A204.1 (cell line): ENCODE measurements at regions not wholly inside any gene's neighbourhood (a gene's known extent, or its start where the extent isn't known, plus 50 kb on each side); places are given as distances from the start of the nearest gene placed in this dataset.

ENCODE experiments used
- FAIRE-seq: peaks from 2 replicates; lab custom pipeline; 2012; peaks lifted over from hg19 to GRCh38; lab: Jason Lieb, UNC

DNA sequence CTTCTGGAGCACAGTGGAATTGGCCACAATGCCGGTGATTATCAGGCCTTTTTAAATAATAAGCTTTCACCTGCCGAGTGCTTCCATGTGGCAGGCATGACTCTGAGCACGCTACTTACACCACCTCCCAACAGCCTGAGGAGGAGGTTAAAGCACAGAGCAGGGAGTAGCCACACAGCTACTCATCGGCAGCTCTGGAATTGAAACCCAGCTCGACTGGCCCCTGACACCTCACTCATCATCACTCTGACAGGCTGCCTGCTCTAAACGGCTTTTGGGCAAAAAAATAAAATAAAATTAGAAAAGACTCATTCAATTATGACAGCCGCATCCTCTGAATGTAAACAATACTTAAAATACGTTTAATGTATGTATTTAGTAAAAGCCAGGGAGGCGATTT, 326.4 kb upstream of the NOCT start:
- no peak for FAIRE-seq

DNA sequence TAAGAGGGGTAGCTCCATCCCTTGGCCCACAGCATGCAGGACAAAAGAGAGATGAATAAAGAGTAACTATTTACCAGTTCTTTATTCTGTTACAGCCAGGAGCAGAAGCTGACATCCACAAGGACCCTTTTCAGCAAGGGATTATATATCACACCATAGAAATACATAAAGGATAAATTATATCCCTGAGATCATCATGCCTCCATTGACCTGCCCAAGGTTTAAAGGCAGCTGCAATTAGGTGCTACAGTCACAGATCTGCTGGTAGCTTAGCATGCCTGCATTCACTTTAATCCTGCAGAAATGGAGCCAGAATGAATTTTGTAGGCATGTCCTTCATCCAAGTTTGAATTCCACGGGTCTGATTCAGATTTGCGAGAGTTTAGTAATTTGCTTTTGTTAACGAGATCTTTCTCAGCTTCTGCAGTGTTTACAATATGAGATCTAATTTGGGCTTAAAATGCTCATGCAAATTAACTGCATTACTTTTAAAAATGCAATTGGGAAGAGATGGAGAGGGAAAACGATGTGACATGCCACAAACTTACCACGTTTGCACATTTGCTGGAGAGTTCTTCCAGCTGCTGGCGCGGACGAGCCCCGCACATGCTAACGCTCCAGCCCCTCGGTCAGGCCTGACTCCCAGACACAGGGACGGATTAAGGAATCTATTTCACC, 327.0 kb upstream of the NOCT start:
- no peak for FAIRE-seq

DNA sequence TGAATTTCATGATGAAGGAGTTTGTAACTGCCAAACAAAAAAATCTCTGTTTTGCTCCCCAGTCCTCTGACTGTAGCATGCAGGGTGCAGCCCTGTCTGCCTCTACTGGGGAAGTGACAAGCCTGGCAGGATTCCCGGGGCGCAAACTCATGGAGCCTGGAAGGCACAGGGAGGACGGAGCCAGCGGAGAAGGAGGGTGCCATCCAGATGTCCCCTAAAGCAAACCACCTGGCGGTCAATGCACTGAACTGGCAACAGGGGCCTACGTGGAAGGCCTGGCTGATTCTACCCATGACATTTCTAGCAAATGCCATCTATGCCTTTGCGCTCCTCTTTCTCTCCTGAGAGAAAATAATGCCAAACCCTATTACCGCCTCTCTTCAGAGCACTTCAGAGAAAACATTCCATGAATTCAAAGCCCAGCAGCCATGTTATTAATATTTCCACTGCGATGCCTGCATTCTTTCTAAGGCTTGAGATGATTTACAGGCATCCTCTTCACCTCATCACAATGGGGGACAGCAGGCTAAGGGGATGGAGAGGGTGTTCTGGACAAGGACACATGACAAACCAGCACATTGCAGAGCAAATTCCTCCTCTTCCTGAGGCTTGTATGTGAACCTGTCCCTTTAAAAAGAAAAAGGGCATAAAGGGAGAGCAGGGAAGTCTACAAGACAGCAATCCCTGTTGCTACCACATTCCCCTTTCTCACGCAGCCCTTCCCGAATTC, 329.3 kb upstream of the NOCT start:
- no peak for FAIRE-seq

DNA sequence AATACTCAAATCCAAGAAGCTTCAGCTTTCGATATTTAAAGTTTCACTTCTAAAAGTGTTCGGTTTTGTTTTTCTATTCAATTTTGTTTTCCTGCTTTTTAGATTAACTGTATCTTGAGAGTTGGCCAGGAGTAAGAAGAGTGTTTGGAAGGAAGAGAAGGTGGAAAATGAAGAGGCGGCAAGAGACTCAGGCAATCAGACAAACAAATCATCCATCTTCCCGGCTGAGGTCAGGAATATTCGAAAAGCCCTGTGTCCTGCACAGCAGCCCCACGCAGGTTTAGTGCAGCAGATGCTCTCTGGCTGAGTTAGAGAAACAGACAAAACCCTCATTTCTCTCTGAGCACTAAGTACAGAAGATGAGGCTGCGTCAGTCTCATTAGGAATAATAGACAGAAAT, 330.3 kb upstream of the NOCT start:
- no peak for FAIRE-seq

DNA sequence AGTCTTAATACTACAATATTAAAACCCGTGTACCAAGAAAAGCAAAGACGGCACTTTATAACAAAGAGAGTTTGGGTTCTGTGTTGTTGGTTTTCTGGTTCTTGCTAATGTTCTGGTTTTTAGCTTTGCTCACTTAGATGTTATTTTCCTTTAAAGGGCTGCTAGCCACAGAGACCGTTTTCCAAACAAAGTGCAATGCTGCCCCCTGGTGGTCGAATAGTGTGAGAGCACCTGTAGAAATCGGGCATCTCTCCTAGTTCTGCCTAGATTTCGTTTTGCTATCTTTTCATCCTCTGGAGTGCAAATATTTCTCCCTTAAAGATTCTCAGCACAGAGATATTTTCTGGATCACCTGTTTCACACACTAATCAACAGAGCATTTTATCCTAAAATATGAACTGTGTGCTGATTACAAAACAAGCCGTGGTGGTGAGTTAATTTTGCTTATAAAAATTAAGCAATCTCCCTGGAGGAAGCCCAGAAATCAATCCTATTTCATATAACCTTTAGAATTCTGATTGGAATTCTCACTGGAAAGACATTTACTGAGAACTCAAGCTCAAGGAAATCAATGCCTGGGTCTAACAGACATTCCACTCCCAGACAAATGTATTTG, 334.5 kb upstream of the NOCT start:
- FAIRE-seq: peak; percentile 89

DNA sequence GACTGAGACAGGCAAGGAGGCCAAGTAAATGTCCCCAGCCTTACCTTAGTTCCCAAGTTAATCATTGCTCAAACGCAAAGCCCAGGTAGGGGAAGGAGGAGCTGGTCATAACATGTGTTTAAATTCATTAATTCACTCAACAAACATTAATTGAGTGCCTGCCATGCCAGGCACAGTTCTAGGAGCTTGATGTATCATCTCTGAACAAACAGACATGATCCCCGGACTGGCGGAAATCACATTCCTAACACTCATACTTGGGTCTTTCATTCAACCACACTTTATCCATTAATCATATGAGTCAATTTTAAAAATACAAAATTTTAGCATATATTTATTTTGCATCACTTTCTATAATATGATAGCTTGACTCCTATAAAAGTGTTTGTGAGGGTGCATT, 335.3 kb upstream of the NOCT start:
- FAIRE-seq: no peak

DNA sequence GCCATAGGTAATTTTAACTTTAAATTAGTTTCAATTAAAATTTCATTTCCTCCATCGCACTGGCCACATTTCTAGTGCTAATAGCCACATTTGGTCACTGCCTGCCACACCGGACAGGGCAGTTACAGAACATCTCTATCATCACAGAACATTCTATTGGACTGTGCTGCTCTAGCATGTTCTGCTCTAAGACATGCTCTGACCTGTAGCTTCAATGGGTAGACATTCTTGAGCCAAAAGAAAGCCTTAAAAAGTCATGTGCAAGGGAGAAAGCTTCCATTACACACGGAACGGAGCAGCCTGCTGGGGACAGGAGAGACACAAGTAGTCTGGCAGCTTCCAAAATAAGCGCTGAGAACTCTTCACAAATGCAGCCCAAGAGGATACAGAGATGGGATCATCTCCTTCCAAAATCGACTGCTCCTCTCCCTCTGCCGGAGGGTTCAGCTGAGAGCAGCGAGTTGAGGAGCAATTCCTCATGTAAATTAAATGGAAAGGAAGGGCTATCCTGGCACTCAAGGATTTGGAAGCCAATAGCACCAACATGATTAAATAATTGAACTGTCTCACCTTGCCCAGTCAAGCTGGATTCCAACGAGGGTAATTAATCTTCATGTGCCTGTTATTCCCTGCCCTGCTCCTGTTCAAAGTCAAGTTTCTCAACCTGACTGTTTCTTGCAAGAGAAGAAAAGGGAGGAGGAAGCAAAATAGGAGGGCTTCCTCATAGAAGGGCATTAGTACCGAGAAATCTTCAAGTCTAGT, 336.4 kb upstream of the NOCT start:
- no peak for FAIRE-seq

DNA sequence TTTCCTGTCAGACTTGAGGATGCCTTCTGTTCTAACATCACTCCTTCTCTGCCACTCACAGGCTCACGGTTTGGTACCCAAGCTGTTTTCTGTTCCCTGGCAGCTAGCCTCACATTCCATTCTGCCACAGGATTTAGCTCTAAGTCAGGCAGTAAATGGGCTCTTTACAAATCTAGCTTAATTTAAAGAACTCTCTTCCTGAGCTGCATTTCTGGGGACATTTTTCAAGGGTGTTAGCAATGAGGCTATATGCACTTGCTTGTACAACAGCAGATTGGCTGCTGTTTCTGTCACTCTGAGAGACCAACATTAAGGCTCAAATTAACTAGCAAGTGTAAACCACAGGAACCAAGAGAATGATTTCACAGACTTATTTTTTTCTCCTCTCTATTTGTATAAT, 337.8 kb upstream of the NOCT start:
- no peak for FAIRE-seq

DNA sequence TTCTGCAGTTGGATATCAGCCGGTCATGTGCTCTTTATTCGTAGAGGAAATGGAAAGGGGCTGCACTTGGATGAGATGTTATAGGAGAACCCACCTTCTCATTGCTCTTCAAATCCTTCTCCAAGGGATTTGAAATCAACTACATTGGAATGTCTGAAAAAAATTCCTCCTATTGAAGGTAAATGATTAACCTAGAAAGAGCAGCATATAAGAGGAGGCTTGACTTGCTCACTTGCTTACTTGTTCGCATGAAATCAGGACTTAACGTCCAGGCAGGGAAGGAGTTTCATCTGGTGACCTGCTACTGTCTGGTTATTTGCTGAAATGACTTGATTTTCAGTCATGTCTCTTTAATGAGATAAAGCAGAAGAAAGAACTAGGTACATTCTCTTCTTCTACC, 338.4 kb upstream of the NOCT start:
- FAIRE-seq: no peak

DNA sequence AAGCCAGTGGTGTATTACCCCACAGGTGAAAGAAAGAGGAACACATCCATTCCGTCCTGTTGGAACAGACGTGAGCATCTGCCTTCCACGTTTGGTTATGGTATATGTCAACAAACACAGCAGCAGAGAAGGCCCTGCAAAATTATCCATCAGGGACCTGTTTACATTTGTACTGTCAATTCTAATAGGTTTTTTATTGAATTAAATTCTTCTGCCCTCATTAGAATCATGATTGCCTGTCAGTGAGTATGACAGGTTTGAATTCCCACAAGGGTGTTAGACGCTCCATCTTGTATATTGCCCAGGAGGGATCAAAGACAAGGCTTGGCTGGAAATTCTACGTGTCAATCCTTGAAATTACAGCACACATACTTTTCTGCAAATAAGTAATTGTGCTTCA, 339.9 kb upstream of the NOCT start:
- no peak for FAIRE-seq

DNA sequence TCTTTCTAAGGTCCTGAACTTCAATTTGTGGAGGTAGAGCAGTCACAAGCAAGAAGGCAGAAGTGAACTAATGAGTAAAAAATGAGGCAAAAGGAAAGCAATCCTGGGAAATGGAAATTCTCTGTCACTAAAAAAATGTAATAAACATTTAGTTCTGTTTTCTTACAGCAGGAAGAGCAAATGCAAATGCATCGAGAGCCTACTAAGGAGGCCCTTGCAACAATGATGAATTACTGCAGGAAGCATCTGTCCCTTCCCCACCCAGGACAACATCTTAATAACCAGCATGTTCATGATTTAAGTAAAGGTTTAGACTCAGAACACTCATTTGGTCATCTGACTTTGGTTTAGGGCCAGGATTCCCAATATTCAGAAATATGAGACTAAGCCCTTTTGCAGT, 341.4 kb upstream of the NOCT start:
- FAIRE-seq: no peak

DNA sequence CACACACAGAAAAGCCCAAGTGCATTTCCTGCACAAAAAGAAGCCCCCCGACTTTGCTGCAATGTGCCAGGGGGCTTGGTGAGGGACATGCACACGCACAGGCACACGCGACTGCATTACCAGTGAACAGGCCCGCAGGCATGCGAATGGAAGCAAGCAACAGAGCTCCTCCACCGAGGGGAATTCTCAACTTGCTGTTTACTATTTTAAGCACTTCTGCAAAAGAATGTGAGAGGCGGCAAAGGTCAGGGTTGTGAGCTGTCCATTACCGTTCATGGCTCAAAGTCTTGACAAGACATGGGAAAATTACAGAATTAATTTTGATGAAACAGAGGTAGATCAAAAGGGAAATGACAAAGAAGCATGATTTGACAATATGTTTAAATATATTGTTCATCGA, 342.5 kb upstream of the NOCT start:
- no peak for FAIRE-seq

DNA sequence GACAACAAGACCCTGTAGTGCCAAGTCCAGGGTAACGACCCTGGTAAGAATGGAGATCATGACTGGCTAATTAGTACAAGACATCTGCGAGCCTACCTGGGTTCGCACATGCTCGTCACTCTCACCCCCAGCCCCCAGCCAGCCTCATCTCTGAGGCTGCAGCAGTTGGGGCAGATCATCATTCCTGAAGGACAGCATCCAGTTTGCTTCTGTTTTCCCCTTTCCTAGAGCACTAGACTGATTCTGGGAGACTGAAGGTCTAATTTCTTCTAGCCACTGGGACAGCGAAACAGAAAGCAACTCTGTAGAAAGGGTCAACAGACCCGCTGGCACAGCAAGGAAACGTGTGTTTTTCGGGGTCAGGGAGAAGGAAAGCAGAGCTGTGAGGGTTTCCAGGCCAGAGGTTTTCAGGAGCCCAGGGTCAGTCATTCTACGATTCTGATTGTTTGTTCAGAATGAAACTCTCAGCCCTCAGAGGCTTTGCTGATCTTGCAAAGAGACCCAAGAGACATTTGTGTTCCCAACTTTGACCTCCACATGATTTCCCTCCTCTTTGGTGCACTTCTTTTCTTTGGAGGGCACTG, 343.1 kb upstream of the NOCT start:
- no peak for FAIRE-seq

DNA sequence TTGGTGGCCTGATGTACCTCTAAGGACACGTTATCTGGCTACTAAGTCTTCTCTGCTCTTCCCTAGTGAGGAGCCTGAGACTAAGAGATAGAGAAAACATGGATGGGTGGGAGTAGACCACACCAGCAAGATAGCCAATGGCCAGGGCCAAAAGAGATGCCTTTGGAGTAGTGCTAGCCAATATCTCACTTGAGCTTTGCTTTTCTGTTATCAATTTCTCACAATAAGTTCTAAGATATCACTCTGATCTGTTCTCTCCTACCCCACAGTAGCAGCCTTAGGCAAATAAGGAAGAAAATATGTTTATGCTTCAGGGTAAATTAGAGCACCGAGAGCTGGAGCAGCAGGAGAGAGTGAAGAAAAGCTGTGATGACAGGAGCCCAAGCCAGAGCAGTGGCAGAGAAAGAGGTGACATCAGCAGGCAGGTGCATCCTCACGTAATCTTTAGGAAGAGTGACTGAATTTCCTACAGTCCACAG, 343.9 kb upstream of the NOCT start:
- no peak for FAIRE-seq

DNA sequence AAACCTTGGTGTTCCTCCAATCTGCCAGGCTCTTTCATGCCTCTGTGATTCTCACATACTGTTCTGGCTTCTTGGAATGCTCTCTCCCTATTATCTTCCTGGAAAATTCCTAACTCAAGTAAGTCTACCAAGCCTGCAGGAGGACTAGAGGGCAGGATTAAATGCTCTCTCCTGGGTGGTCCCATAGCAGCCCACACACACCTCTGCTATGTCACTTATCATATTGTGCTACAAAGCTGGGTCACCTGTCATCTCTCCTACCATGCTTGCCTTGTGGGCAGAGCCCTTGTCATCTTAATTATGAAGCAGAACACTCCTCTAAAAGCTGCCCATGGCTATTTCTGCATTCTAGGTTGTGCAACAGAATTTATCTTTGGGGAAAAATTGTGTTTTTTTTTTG, 344.5 kb upstream of the NOCT start:
- no peak for FAIRE-seq

DNA sequence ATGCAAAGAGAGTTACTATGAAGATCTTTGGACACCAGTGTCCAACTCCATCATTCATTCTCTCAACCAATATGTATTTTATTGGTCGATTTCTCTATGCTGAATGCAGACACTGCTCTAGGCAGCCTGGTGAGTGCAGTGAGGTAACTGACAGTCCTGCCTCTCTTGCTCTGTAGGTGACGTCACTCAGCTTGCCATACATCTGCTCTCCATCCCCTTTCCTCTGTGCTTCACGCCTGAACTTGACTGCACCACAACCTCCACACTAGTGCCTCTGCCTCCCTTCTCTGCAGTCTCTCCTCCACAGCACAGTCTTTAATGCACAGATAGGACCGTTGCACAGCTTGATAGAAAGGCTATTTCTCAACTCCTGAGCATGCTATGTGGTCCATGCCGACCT, 344.9 kb upstream of the NOCT start:
- FAIRE-seq: no peak

DNA sequence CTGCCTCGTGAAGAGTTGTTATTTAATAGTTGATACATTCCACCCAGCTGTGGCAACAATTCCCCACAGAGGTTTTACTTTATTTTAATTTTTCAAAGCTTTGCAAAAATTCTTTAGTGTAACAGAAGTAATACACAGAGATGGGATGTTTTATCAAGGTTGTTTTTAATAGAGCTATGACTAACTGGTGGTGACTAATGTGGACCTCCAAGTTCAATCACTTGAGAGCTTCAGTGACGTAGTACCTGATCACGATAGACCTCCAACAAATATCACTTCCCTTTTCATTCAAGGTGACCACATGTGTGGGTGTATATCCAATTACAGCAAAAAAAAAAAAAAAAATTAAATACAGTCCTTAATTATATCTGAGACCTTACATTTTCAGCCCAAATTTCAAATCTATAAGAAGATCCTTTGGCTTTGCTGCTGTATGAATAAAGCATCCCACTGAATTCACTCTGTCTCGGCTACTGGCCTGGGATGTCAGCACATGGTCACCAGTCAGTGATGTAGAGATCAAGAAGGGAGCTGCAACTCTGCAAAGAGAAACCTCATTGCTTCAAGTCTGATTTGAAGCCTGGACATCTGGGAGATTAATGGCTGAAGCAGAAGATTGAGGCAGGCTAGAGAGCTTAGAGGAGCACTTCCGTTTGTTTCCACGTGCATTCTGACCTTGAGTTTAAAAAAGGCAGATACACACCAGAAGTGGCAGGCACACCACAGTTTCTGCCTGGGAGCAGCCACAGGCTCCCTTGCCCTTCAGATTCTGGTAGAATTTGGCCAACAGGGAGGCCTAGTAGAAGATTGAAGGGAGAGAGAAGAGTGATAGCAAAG, 345.9 kb upstream of the NOCT start:
- no peak for FAIRE-seq

DNA sequence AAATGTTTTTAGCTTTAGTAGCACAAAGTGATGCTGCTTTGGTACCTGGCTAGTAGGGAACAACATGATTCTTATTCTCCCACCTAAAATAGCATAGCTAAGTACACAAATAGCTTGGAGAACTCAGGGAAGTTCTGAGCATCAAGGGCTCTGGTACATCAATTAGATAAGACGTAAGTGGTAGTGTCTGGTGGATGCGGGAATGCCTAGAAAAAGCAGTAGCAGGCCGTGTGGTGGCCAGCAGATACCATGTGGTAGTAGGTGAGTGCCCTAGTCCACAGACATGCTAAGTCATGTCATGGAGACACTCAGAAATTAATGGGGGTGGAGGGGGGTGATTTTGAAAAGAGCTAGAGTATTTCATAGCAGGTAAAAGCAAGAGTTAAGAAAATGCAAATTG, 347.3 kb upstream of the NOCT start:
- FAIRE-seq: no peak

DNA sequence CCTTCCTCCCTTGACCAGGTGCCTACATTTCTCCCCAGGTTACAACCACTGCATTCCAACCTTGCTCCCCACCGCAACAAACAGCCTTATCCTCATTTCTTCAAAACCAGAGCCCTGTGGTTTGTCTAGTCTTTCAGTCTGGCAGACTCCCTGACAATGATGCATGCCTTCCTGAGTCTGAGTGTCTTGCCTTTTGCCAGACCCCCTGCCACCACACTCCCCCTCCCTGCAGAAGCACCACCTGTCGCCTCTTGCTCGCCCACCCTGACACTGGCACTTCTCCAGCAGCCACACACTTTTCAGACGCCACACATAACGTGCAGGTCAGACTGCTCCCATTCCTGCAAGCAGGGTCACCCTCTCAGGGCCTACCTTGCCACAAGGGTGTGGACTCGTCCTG, 349.2 kb upstream of the NOCT start:
- FAIRE-seq: no peak

DNA sequence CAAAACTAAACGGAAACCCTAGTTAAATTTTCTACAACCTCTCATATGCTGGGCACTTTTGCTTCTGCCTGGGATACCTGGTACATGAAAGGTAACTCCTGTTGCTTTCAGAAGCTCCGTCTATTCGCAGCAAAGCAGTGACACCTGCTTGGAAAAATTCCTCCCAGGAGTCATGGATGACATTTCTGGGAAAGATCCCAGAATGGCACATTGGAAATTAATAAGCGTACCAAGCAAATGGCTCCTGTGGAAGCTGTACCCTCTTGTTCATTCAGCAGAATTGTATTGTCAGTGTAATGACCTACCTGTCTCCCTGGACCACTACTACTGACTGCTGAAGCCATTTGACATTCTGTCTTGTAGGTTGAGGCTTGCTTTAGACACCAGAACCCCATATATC, 349.7 kb upstream of the NOCT start:
- FAIRE-seq: no peak

DNA sequence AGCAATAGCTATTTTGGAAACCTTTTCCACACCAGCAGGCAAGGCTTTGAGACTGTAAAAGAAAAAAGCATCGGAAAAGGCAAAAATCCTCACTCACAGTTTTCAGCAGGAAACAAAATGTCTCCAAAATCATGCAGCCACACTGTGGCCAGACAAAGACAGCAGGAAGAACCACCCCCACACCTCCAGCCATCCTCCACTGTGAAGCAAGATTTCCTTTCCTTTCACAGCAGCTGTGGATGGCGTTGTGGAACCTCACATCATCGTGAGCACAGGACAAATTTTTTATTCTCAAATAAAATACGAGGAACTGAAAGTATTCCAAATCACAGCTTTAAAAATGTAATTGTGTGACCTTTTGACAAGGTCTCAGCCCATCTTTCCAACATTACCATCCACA, 351.7 kb upstream of the NOCT start:
- no peak for FAIRE-seq
